DOHH2 (cell line): ENCODE measurements at regions not wholly inside any gene's neighbourhood (a gene's known extent, or its start where the extent isn't known, plus 50 kb on each side); places are given as distances from the start of the nearest gene placed in this dataset.

Experiments used
- CTCF ChIP-seq: fragments of 200-600 bp; sonication (generic); IDR thresholded peaks from one replicate; pipeline ENCODE4 v1.5.1; 2014; ENCODE audit warnings: antibody characterized with exemption, mild to moderate bottlenecking, low read depth, low read length; ENCODE audit not compliant: poor library complexity, severe bottlenecking
- EZH2phosphoT487 ChIP-seq: fragments of 200-600 bp; sonication (generic); IDR thresholded peaks from 2 replicates; pipeline ENCODE4 v1.6.1; 2017; ENCODE audit warnings: borderline replicate concordance, mild to moderate bottlenecking, antibody characterized with exemption, low read length, moderate library complexity, mixed read lengths

GRCh38 chr5:97874491-97874890 is 691.4 kb upstream of the RIOK2 start:
- TF ChIP-seq CTCF: no peak
- TF ChIP-seq EZH2phosphoT487: no peak
